Body of pancreas (tissue), 4 donors: ENCODE measurements at regions not wholly inside any gene's neighbourhood (a gene's known extent, or its start where the extent isn't known, plus 50 kb on each side); places are given as distances from the start of the nearest gene placed in this dataset.

Experiments used
- CTCF ChIP-seq, 7 experiments: fragments of 450-650 bp in 4 of 7; fragments of 200-600 bp in 3 of 7; sonication (generic) in 3 of 7; IDR thresholded peaks; one replicate each; pipeline ENCODE4 v1.5.1; 2016 to 2019; ENCODE audit warnings: antibody characterized with exemption in 7 of 7
- POLR2A ChIP-seq, 3 donors: fragments of 450-650 bp; IDR thresholded peaks; one replicate each; pipeline ENCODE4 v1.6.1; 2016; ENCODE audit warnings: antibody characterized with exemption in 3 of 3, mild to moderate bottlenecking in 2 of 3

DNA sequence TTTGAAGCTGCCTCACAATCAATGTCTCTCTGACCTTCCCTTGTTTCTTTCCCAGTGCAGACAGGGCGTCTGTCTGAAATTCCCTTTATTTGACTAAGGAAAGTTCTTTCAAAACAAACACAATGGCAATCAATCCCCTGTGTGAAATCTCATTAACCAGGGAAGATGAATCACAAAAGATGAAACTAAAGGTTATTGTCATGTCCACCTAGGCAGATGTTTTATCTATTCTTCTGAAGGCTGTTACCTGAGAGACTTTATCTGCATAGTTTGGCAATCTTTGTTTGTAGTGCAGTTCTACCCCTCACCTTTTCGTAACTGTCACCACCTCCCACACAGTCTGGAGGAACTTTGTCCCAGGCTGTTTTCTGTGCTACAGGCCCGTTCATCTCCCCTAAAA lies 217.5 kb upstream of the RIOK2 start:
- no peak for TF ChIP-seq CTCF (IDR thresholded peaks at IDR 0.05)
- TF ChIP-seq POLR2A (IDR thresholded peaks at IDR 0.05): no peak
